HG03469 (cell line): ENCODE measurements at regions not wholly inside any gene's neighbourhood (a gene's known extent, or its start where the extent isn't known, plus 50 kb on each side); places are given as distances from the start of the nearest gene placed in this dataset.
"Not testable (repeated sequence)": the region's sequence is repeated elsewhere in the genome, so short reads cannot be mapped to it uniquely, and the experiment has no call there.

Experiments used
- ATAC-seq: cut with Tn5 transposase; IDR thresholded peaks from one replicate; pipeline ENCODE4 v1.9.1; 2021; ENCODE audit warnings: mild to moderate bottlenecking, moderate library complexity, moderate number of reproducible peaks; ENCODE audit not compliant: unreplicated experiment

GRCh38 chr6:4677011-4677750 lies 99.0 kb upstream of the CDYL start:
- ATAC-seq = no peak

DNA sequence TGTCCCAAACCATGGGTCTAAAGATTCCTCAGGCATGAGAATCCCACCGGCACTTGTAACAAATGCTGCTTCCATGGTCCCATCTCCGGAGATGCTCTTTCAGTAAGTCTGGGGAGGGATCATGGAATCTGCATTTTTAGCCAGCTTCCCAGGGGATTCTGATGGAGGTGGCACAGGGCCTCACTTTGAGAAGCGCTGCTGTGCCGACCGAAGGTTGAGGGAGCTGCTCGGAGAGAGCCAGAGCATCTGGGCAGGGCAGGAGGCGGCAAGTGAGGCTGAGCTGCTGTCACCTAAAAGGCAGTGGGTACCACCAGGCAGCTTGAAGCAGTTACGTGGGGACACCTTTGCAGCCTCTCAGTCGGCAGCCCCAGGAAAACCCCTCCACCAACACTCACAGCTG lies 100.2 kb upstream of the CDYL start:
- no peak for ATAC-seq

- no peak for ATAC-seq
Measured at GRCh38 chr6:4675121-4675520, 101.1 kb upstream of the CDYL start.

GRCh38 chr6:4673861-4674260 lies 102.3 kb upstream of the CDYL start:
- ATAC-seq = no peak

DNA sequence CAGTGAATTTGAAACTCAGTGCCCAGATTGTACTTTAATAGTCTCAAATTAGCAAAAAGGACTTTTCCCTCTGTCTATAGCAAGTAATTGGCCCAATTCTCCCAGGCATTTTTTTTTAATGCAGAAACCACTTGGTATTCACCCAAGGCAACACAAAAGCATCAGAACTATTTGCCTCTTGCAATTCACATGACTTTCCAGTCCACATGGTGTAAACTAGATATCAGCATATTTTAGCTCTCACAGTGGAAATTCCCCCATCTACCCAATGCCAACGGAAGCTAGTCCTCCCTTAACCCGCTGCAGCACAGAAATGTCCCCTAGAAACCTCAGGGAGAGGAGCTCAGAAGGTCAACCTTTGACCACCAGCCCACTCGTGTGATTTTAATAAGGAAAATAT lies 103.4 kb upstream of the CDYL start:
- no peak for ATAC-seq

- ATAC-seq = no peak
Measured at GRCh38 chr6:4671587-4672115, 104.6 kb upstream of the CDYL start.

- no peak for ATAC-seq
Measured at GRCh38 chr6:4670824-4671409, 105.3 kb upstream of the CDYL start.

DNA sequence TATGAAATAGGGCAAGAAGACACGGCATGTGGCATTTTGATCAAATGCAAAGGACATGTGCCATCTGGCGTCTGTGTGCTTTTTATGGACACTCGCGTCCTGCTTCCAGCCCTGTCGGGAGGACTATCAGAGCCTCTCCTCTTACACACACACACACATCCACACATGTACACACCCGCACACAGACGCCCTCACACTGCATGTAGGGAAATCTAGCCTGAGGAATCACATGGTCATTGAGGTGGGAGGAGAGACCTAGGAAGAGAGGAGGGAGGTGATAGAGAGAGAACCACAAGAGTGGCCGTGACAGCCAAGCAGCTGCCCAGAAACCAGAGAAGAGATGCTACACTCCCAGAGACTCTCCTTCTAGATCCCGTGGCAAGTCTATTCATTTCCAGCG lies 105.9 kb upstream of the CDYL start:
- no peak for ATAC-seq

DNA sequence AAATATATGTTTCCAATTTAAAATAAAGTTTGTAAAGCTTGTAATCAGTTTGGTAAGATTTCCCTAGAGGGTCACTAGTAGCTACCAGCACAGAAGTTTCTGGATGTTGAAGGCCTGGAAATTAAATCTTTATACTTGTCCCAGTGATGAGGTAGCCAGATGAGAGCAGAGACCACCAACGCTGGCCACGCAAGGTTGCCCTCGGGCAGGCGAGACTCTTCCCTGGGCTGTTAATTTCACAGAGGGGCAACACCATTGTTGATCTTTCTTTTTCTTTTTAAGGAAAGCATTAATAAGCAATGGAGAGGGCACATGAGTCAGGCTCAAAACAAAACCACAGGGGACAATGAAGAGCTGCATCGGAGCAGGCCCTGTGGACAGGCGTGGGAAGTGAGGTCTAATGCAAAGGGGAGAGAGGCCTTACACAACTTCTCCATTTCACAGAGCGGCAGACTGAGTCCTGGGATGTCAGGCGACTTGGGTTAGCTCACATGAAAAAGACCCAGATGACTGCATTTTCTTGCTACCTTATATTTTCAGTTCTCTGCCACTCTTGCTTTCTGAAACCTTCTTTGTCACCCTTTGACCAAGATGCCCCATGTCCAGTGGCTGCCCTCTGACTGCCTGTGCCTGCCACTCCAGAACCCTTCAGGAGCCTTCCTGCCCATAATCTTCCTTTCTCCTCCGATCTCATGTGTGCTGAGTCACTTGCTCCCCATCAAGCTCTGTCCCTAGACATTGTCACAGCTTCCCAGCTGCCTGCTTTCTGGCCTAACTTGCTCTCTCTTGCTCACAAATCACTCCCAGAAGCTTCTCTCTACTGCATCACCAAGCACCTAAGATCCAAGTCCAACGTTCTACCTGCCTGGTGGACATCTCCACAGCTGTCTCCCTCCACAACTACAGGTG lies 107.7 kb upstream of the CDYL start:
- no peak for ATAC-seq

DNA sequence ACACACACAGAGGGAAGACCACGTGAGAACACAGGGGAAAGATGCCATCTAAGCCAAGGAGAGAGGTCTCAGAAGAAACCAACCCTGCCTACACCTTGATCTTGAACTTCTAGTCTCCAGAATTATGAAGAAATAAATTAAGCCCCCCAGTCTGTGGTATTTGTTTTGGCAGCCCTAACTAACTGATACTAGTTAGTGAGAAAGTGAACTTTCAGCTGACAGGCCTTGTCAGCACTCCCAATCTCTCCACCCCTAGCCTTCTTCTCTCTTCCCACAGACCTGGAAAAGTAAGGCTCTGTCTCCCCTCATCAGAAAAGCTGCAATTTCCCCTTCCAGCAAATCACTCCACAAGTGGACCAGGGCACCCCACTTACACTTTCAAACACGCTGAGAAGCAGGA lies 108.6 kb upstream of the CDYL start:
- ATAC-seq = no peak

- no peak for ATAC-seq
Measured at GRCh38 chr6:4666886-4667513, 109.2 kb upstream of the CDYL start.

GRCh38 chr6:4665489-4666417 lies 110.5 kb upstream of the CDYL start:
- ATAC-seq = no peak

- ATAC-seq = no peak
Measured at GRCh38 chr6:4664911-4665310, 111.3 kb upstream of the CDYL start.

- ATAC-seq = no peak
Measured at GRCh38 chr6:4664117-4664626, 112.0 kb upstream of the CDYL start.

- ATAC-seq = no peak
Measured at GRCh38 chr6:4662886-4663285, 113.3 kb upstream of the CDYL start.

DNA sequence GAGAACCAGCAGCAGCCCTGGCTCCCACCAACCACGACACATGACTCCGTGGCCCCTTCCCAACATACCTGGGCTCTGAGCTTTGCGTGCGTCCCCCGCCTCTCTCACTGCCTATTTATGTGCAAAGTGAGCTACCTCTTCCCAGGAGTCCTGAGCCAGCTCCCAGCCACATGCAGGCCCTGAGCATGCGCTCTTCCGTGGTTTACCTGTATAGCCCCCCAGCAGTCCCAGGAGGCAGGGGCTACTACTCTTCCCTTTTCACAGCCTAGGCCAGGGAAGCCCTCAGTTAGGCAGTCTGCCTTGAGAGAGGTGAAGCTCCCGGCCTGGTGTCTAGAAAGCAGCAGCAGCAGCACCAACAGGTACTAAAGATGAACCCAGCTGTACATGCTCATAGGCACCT lies 114.8 kb upstream of the CDYL start:
- no peak for ATAC-seq

DNA sequence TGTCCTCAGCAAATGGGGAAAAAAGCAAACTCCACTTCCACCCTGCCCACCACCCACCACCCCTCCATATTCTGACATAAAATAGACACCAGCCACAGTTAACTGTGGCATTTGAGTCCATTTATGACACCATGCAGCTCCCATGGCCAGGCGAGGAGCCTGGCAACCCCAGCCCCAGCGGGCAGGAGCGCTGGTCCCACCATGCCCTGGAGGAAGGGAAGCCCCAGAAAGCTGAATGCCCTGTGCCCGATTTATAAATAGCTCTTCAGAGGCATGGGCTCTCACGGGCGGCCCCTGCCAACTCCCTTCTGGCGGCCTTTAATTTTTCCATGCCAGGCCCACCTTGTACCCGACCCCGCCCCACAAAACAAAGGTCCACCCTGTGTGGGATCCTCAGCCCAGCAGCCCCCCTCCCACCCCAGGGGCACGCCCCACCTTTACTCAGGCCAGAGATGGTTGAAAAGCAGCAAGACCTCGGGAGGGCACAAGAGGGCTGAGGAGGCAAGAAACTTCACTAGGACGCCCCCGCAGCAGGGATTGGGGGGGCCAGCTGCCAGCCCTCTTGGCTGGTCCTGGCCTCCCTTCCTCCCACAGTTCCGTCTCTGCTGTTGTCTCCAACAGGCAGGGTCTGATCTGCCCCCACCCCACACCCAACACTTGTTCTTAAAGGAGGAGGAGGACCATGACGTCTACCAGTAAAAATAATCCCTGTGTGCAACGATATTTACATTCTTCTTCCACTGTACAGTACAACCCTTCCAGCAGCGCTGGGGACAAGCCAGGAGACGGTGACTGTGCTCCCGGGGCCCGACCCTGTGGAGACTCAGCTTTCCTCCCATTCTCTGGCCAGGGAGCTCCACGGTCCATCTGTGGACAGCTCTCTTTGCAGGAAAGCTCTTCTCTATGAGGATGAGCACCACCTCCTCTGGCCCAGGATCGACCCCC lies 115.6 kb upstream of the CDYL start:
- ATAC-seq = no peak

DNA sequence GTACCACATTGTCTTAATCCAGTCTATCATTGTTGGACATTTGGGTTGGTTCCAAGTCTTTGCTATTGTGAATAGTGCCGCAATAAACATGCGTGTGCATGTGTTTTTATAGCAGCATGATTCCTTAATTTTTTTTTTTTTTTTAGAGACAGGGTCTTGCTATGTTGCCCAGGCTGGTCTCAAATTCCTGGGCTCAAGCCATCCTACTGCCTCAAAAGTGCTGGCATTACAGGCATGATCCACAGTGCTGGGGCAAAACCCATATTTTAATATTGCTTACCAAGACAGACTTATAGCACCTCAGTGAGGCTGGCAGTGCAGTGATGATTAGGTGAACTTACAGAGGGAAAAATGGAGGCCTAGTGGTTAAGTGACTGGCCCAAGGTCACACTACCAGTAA lies 116.5 kb upstream of the CDYL start:
- ATAC-seq = not testable (repeated sequence)

GRCh38 chr6:4658486-4658885 lies 117.7 kb upstream of the CDYL start:
- ATAC-seq = no peak
